H54 (cell line): ENCODE measurements at regions not wholly inside any gene's neighbourhood (a gene's known extent, or its start where the extent isn't known, plus 50 kb on each side); places are given as distances from the start of the nearest gene placed in this dataset.
"Not testable (repeated sequence)": the region's sequence is repeated elsewhere in the genome, so short reads cannot be mapped to it uniquely, and the experiment has no call there.

Source experiments
- DNase-seq: peaks from one replicate; pipeline ENCODE4 v3.0.0; 2011; ENCODE audit warnings: low spot score, mixed read lengths; ENCODE audit not compliant: insufficient read length
- FAIRE-seq: peaks from 3 replicates; lab custom pipeline; 2011; peaks lifted over from hg19 to GRCh38; lab: Jason Lieb, UNC
- POLR2A ChIP-seq: IDR thresholded peaks from 2 replicates; pipeline ENCODE4 v1.6.1; 2011; ENCODE audit warnings: low read depth, mild to moderate bottlenecking, low read length

DNA sequence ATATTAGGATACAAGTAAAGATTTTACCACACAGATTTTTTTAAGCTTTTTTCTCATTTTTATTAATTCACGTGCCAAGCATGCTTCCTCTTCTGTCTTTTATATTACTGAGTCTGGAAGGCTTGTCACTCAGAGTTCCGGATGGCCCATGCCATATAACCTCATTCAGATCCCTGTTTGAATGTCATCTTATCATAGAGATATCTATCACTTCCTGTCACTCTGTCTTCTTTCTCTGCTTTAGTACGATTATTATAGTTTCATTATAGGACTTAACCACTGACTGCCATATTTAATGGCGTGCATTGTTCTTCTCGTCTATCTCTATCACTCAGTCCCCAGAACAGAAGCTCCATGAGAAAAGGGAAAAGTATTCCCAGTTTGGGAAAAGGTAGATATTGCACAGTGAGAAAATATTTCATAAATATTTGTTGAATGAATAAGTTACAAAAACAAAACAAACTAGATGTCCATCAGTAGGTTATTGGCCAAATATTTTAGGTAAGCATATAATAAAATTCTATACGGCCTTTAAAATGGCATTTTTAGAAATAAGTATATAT is 296.9 kb upstream of the GOT2 start:
- TF ChIP-seq POLR2A: no peak
- DNase-seq: no peak
- no peak for FAIRE-seq

DNA sequence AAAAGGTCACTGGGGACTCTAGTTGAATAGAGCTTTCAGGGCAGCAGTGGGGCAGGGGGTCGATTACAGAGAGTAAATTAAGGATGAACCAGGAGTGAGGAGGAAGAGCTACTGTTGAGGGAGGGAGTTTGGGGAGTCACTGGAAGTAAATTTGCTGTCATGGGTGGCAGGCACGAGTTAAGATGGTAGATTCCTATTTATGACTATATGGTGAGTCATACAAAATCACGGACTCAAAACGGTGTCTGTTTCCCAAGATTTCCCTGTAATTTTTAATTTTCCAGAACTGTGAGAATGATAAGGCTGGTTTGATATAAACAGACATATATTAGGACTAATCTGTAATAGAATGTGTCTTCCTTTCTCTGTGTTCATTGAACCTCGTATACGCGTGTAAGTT is 287.6 kb upstream of the GOT2 start:
- TF ChIP-seq POLR2A: no peak
- DNase-seq: no peak
- no peak for FAIRE-seq

DNA sequence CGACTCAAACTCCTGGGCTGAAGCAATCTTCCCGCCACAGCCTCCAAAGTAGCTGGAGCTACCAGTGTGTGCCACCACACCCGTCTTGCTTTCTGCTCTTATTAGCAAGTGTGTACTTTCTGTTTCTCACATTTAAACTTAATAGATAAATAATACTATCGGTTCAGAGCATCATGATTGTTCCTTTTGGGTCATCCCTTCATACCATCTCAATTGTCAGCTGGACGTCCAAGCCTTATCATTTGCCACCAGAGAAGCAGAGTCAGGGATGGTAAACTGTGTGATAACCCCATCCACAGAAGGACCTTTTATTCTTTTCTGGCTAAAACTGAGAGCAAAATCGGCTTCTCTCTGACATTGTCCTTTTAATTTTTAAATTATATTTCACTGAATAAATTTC is 279.8 kb upstream of the GOT2 start:
- FAIRE-seq (no peak), DNase-seq (no peak)
- no peak for TF ChIP-seq POLR2A

DNA sequence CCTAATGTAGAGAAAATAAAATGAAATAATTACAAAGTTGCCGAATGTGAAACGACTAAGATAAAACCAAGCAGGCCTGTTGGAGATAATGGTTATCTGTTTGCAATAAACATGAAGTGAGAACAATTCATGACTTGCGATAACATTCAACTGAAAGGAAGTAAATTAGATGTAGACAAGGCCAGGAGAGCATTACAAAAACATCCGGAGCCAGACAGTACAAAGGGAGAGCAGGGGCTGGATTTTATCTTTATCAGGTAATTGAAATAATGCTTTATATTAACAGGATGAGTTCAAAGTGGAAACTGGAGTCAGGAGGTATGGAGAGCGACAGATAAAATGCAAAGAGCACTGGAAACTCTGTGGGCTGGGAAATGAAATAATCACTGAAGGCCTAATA is 265.6 kb upstream of the GOT2 start:
- no peak for DNase-seq
- no peak for FAIRE-seq
- no peak for TF ChIP-seq POLR2A

DNA sequence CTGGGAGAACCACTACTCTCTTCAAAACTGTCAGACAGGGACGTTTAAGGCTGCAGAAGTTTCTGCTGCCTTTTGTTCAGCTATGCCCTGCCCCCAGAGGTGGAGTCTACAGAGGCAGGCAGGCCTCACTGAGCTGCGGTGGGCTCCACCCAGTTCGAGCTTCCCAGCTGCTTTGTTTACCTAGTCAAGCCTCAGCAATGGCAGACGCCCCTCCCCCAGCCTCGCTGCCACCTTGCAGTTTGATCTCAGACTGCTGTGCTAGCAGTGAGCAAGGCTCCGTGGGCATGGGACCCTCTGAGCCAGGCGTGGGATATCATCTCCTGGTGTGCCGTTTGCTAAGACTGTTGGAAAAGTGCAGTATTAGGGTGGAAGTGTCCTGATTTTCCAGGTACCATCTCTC is 258.6 kb upstream of the GOT2 start:
- DNase-seq, FAIRE-seq: not testable (repeated sequence)

DNA sequence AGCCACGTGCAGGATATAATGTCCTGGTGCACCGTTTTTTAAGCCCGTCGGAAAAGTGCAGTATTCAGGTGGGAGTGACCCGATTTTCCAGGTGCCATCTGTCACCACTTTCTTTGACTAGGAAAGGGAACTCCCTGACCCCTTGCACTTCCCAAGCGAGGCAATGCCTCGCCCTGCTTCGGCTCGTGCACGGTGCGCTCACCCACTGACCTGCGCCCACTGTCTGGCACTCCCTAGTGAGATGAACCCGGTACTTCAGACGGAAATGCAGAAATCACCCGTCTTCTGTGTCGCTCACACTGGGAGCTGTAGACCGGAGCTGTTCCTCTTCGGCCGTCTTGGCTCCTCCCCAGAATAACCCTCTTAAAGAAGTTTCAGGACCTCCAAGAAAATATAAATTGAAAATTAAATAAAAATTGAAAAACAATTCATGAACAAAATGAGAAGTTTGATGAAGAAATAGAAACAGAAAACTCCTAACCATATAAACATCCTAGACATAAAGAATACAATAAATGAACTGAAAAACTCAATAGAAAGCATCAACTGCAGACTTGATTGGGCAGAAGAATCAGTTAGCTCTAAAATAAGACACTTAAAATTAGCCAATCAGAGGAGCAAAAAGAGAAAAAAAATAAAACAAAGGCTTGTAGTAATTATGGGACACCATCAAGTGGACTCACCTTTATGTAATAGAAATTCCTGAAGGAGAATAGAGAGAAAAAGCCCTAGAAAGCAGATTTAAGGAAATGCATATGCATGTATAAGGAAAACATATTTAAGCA is 249.3 kb upstream of the GOT2 start:
- not testable (repeated sequence) for DNase-seq, FAIRE-seq

DNA sequence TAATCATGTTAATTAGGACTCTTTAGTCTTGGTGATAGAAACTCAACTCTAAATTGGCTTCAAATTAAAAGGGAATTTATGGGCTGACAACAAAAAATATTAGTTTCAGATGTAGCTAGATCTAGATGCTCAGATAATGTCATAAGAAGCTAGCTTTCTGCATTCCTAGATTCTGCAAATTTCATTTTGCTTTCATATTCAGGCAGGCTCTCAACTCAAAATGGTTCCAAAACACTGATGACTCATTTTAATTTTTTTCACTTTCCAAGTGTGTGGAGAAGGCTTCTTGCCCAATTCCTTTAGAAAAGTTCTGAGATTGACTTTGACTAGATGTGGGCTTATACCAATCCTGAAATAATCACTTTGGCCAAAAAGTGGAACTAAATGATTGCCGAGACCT is 236.7 kb upstream of the GOT2 start:
- TF ChIP-seq POLR2A: no peak
- FAIRE-seq: no peak
- DNase-seq: no peak

DNA sequence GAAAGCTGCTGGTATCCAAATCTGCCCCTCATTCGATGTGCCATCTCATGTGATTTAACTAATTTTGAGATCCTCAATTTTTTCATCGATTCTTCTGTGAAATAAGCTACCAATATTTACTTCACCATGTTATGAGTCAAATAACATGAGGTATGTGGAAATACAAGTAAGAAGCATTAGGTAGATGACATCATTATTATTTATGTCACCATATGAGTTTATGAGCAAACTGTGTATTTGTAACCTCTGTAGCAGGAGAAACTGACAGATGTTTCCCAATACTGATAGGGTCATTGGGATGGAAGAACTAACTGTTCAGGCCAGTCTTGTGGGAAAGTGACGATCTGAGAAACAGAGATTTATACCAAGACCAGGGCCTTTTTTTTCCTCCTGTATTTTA is 229.4 kb upstream of the GOT2 start:
- TF ChIP-seq POLR2A: no peak
- no peak for DNase-seq
- FAIRE-seq: no peak

DNA sequence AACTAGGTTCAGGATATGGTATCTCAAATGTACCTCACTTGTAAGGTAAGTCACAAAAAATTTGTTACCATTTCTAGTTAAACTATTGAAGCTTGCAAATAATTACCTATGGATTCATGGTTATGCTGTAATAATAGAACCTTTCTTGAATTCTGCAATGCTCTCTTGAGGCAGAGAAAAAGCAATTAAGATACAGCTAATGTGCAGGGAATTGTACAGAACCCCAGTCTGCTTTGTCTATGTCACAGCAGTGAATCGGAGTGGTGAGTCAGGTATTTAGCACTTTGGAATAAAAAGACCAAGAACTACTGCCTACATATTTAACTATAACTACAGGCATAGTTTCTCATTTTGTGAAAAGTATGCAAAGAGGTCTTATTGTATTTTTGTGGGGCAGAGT is 228.7 kb upstream of the GOT2 start:
- TF ChIP-seq POLR2A: no peak
- FAIRE-seq (no peak), DNase-seq (no peak)

DNA sequence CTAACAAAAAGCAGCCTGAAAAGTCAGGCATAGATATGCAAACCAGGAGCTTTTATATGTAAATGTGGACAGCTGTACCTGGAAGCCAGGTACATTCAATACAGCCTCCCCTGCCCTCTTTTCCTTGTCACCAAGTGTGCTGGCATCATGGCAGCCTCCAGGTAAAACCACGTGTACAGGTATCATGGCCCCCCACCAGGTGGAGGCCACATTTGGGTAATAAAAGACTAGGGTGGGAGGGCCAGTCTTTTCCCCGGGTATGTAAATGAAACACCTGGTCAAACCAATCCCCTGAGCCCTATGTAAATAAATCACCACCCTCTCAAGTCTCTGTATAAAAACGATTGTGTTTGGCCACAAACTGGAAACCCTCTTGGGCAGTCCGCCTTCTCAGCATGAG is 226.4 kb upstream of the GOT2 start:
- DNase-seq (no peak), FAIRE-seq (no peak)
- TF ChIP-seq POLR2A: no peak

DNA sequence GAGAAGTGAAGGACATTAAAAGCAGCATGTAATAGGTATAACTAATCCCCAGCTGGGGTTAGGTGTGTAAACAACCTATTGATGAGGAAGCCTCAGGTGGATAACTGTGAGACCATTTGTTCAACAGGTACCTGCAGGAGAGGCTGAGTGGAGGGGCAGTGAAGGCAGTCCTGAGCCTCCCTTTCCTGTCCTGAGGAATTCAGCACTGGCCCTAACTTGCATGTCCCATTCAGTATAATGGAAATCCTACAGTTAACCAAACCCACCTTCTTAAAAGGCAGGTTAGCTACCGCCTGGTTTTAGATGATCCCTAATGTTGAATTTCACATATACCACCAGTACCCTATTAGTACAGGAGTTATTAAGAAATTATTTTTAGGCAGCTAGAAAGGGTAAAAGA is 225.9 kb upstream of the GOT2 start:
- FAIRE-seq (no peak), DNase-seq (no peak)
- TF ChIP-seq POLR2A: no peak

DNA sequence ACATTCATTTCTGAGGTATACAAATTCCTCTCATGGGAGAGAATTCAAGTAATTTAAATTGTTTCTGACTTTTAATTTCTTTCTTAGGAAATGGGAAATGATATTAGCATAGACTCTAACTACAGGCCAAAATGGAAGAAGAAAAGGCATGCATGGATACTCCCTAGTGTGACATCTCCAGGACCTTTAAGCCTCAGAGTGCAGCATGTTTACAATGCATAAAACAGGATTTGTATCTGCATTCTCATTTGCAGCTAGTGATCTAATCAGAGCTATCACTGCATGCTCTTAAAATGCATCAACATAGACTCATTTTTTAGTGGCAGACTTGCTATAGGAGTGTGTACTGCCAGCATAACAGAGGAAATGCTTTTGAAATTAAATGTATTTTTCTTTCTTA is 224.6 kb upstream of the GOT2 start:
- FAIRE-seq: no peak
- no peak for TF ChIP-seq POLR2A

DNA sequence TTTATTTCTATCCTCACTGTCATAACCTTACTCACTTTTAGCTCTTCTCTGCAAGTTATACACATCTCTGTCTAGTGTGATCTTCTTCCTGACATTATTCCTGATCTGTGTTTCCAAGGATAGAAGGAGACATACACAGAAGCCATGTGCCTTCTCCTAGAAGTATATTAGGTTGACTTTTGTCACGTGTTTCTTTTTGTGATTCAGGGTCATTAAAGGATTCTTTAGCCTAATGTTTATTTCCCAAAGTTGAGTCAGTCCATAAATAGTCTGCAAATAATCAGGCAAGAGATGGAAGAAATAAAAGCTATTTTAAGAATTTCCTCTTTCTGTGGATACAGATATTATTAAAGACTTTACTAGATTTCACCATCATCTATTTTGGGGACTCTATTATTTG is 214.1 kb upstream of the GOT2 start:
- TF ChIP-seq POLR2A: no peak
- no peak for DNase-seq
- no peak for FAIRE-seq

More for the DNA sequence above, 224.6 kb upstream of the GOT2 start:
- no peak for DNase-seq

DNA sequence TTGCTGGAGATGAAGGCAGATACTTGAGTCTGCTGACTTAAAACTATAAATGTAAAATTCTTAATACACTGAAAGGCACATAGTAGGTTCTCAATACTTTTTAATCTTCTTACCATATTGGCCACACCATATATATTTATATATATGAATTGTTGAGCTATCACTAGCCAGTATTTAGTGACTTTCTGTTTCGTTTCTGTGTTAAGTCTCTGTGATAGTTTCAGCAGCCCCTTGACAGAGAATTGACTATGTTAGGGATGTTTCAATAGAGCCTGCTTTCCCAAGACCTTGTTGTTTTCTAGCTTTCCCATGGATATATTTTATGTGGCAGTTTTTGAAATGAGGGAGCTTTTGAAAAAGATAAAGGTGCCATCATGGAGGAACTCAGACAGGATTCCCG is 206.5 kb upstream of the GOT2 start:
- DNase-seq: no peak
- no peak for TF ChIP-seq POLR2A
- no peak for FAIRE-seq

DNA sequence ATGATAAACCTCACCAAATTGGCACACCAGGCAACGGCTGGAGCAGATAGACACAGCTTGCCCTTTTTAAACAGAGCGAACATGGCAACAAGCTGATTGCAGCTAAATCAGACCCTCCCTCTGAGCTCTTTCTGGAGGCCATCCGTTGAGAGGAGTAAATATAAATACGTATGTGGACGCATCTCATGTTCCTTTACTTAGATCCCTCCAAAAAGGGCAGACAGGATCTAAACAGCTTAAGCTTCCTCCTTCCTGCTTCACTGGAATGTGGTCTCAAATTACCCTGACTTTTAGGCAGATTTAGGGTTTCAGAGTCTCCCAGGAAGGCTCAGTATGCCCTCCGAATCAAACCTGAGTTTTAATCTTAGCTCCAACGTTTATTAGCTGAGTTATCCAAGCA is 204.7 kb upstream of the GOT2 start:
- FAIRE-seq: no peak
- no peak for DNase-seq
- no peak for TF ChIP-seq POLR2A

DNA sequence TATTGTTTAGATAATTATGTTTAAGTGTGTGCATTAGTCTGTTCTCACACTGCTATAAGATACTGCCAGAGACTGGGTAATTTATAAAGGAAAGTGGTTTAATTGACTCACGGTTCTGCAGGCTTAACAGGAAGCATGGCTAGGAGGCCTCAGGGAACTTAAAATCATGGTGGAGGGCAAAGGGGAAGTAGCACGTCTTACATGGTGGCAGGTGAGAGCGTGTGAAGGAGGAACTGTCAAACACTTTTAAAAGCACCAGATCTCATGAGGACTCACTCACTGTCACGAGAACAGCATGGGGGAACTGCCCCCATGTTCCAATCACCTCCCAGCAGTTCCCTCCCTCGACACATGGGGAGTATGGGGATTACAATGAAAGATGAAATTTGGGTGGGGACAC is 203.5 kb upstream of the GOT2 start:
- no peak for FAIRE-seq
- no peak for DNase-seq
- TF ChIP-seq POLR2A: no peak
